Keratinocyte (primary cell): ENCODE measurements at regions not wholly inside any gene's neighbourhood (a gene's known extent, or its start where the extent isn't known, plus 50 kb on each side); places are given as distances from the start of the nearest gene placed in this dataset.

Experiments used
- DNase-seq: peaks from one replicate; pipeline ENCODE4 v3.0.0-alpha.2; 2011; ENCODE audit warnings: low read depth, missing footprints, low spot score
- FAIRE-seq: peaks from 2 replicates; lab custom pipeline; 2011; peaks lifted over from hg19 to GRCh38; lab: Jason Lieb, UNC
- H2AFZ ChIP-seq: 2 replicates; pipeline ENCODE4 v1.6.0; 2012; ENCODE audit warnings: low read length, control low read depth, inconsistent platforms; ENCODE audit not compliant: control insufficient read depth
- H3K27ac ChIP-seq: 2 replicates; pipeline ENCODE4 v1.5.1; 2011; ENCODE audit warnings: low read length; ENCODE audit not compliant: control insufficient read depth, insufficient read depth
- H3K27me3 ChIP-seq: 3 replicates; pipeline ENCODE4 v1.6.0; 2011; ENCODE audit warnings: low read length; ENCODE audit not compliant: control insufficient read depth, insufficient read depth; ENCODE audit errors: extremely low read depth
- H3K36me3 ChIP-seq, 2 experiments: 2 replicates in 1 of 2; 3 replicates in 1 of 2; pipeline ENCODE4 v1.5.1; 2011; ENCODE audit warnings: low read length in 2 of 2, mild to moderate bottlenecking in 1 of 2; ENCODE audit not compliant: control insufficient read depth in 2 of 2, insufficient read depth in 2 of 2; ENCODE audit errors: extremely low read depth in 1 of 2
- H3K4me1 ChIP-seq: 3 replicates; pipeline ENCODE4 v1.5.1; 2011; ENCODE audit warnings: low read length; ENCODE audit not compliant: control insufficient read depth, insufficient read depth; ENCODE audit errors: extremely low read depth
- H3K4me2 ChIP-seq: 3 replicates; pipeline ENCODE4 v1.6.0; 2011; ENCODE audit warnings: low read depth, low read length; ENCODE audit not compliant: control insufficient read depth, insufficient read depth; ENCODE audit errors: extremely low read depth
- H3K4me3 ChIP-seq, 3 experiments: fragments of 200-600 bp in 1 of 3; sonication (generic) in 1 of 3; 2 replicates in 2 of 3; 3 replicates in 1 of 3; pipeline ENCODE4 v1.5.1; 2011 to 2016; ENCODE audit warnings: low read length in 3 of 3, mild to moderate bottlenecking in 3 of 3, control low read depth in 2 of 3, inconsistent platforms in 1 of 3, low read depth in 1 of 3, mixed read lengths in 1 of 3, mixed run types in 1 of 3, moderate library complexity in 1 of 3; ENCODE audit not compliant: control insufficient read depth in 2 of 3, insufficient read depth in 2 of 3; ENCODE audit errors: extremely low read depth in 1 of 3
- H3K79me2 ChIP-seq: 2 replicates; pipeline ENCODE4 v1.6.0; 2012; ENCODE audit warnings: low read length; ENCODE audit not compliant: control insufficient read depth, insufficient read depth
- H3K9ac ChIP-seq: 3 replicates; pipeline ENCODE4 v1.6.0; 2011; ENCODE audit warnings: low read length; ENCODE audit not compliant: control insufficient read depth, insufficient read depth; ENCODE audit errors: extremely low read depth
- H3K9me1 ChIP-seq: 3 replicates; pipeline ENCODE4 v1.6.0; 2011; ENCODE audit warnings: low read length; ENCODE audit not compliant: control insufficient read depth, insufficient read depth; ENCODE audit errors: extremely low read depth
- H3K9me3 ChIP-seq: 2 replicates; pipeline ENCODE4 v1.5.1; 2012; ENCODE audit warnings: low read depth, low read length; ENCODE audit not compliant: control insufficient read depth
- H4K20me1 ChIP-seq: 3 replicates; pipeline ENCODE4 v1.6.0; 2011; ENCODE audit warnings: low read length; ENCODE audit not compliant: control insufficient read depth, insufficient read depth; ENCODE audit errors: extremely low read depth
- CTCF ChIP-seq, 3 experiments: IDR thresholded peaks in 1 of 3; conservative IDR thresholded peaks in 1 of 3; optimal IDR thresholded peaks in 1 of 3; 2 replicates in 2 of 3; 3 replicates in 1 of 3; pipeline versions ENCODE3 to v1.5.1; 2011; ENCODE audit warnings: low read length in 3 of 3, mild to moderate bottlenecking in 3 of 3, moderate library complexity in 2 of 3, control low read depth in 1 of 3, inconsistent platforms in 1 of 3; ENCODE audit not compliant: insufficient read depth in 2 of 3; ENCODE audit errors: extremely low read depth in 1 of 3
- EZH2 ChIP-seq: IDR thresholded peaks from one replicate; pipeline ENCODE4 v1.6.1; 2012; ENCODE audit warnings: inconsistent platforms, mild to moderate bottlenecking, low read length, moderate library complexity
- dilution Hi-C: fragments of 300-500 bp; cut with MboI; formaldehyde crosslinking; loops from one replicate; pipeline ENCODE4 v1.7.0; 2020; ENCODE audit warnings: low sequenced_read_pairs; ENCODE audit not compliant: extremely low pct_ligation_motif_present

DNA sequence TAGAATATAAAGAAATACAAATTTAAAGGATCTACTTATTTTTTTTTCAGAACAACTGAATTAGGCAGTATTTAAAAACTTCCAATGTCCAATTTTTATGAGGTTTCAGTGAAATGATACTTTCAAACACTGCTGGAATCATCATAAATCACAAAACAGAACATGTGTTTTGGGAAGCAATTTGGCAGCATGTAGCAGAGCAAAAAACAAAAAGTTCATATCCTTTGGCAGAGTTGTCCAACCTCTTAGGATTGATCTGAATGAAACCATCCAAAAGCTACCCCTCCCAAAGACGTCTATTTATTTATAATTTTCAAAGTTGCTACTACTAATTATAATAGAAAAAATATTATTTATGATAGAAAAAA lies 192.4 kb upstream of the PUM3 start:
- H3K9me1 ChIP-seq: no peaks in the 10 kb centered on the region
- dilution Hi-C loops: no loop called here
- DNase-seq: no peak
- no peaks in the 10 kb centered on the region for H3K36me3 ChIP-seq
- no peak overlapping the region for H3K27ac ChIP-seq
- H3K4me3 ChIP-seq: no peak overlapping the region
- no peak for TF ChIP-seq CTCF (optimal IDR thresholded peaks at IDR 0.05 in 1 of 3, IDR thresholded peaks at IDR 0.05 in 1 of 3, conservative IDR thresholded peaks at IDR 0.05 in 1 of 3; ENCODE audit: extremely low read depth in 1 of 3, insufficient read depth in 2 of 3, low read length in 3 of 3)
- TF ChIP-seq EZH2: no peak
- no peaks in the 10 kb centered on the region for H3K79me2 ChIP-seq
- H3K9me3 ChIP-seq: no peaks in the 10 kb centered on the region
- no peaks in the 10 kb centered on the region for H4K20me1 ChIP-seq
- H2AFZ ChIP-seq: no peak overlapping the region
- no peaks in the 10 kb centered on the region for H3K4me1 ChIP-seq
- FAIRE-seq: no peak
- no peak overlapping the region for H3K9ac ChIP-seq
- H3K4me2 ChIP-seq: no peak overlapping the region
- H3K27me3 ChIP-seq: no peaks in the 10 kb centered on the region

DNA sequence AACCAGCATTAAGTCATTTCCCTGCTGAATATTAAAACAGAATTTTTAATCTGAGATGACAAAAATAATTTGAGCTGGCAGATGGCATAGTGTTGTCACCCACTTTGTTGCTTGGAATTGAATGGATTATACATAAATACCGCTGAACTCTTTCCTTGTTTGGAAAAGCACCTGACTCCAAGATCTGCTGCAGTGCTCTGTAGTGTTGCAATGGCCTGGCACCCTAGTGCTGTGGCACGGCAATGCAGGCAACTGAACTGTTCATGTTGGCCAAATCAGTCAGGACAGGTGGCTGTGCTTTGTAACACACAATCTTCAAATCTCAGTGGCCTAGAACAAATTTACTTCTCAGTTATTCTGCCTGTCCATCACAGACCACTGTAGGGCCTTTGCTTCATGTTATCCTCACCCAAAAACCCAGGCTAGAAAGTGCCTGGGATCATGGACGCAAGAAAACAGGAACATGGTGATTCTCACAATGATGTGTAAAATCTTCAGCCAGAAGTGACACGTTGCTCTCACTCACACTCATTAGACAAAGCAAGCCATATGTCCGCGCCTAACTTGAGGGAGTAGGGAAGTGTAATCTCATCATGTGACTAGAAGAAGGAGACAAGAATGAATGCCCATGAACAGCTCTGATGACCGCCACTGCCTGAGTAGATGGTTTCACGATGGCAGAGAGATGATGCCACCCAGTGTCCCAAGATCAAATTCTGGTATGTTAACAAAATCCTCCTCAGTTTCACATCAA lies 191.9 kb upstream of the PUM3 start:
- Histone ChIP-seq H3K9ac (no peak overlapping the region), H3K4me2 (no peak overlapping the region), H3K9me1 (no peaks in the 10 kb centered on the region), H3K4me1 (no peaks in the 10 kb centered on the region), H3K36me3 (no peaks in the 10 kb centered on the region), H3K27me3 (no peaks in the 10 kb centered on the region), H2AFZ (no peak overlapping the region), H3K4me3 (no peak overlapping the region), H3K9me3 (no peaks in the 10 kb centered on the region), H3K27ac (no peak overlapping the region), H3K79me2 (no peaks in the 10 kb centered on the region), H4K20me1 (no peaks in the 10 kb centered on the region)
- DNase-seq (no peak), FAIRE-seq (no peak)
- TF ChIP-seq CTCF (optimal IDR thresholded peaks at IDR 0.05 in 1 of 3, IDR thresholded peaks at IDR 0.05 in 1 of 3, conservative IDR thresholded peaks at IDR 0.05 in 1 of 3; ENCODE audit: extremely low read depth in 1 of 3, insufficient read depth in 2 of 3, low read length in 3 of 3) (no peak), EZH2 (no peak)
- dilution Hi-C loops: no loop called here
